Kasumi-1 (cell line): ENCODE measurements at regions not wholly inside any gene's neighbourhood (a gene's known extent, or its start where the extent isn't known, plus 50 kb on each side); places are given as distances from the start of the nearest gene placed in this dataset.
A peak's percentile ranks its signal among the peaks of the same experiment; 100 is the strongest.

Experiments used
- DNase-seq, 2 experiments: peaks; one replicate each; lab custom pipeline; 2025; lab: John Stamatoyannopoulos, UW

GRCh38 chr13:30031488-30031887, 181.1 kb upstream of the UBL3 start:
- DNase-seq, result no peak

- DNase-seq, result no peak
These were observed 179.8 kb upstream of the UBL3 start for GRCh38 chr13:30030141-30030750.

GRCh38 chr13:30027569-30028455, 177.4 kb upstream of the UBL3 start:
- peak in 1 of 2 experiments; percentile 25 for DNase-seq

- DNase-seq, result no peak
These were observed 176.5 kb upstream of the UBL3 start for GRCh38 chr13:30026909-30027308.

GRCh38 chr13:30026093-30026492, 175.7 kb upstream of the UBL3 start:
- DNase-seq, result no peak

- DNase-seq, result no peak
These were observed 174.9 kb upstream of the UBL3 start for GRCh38 chr13:30025351-30025750.

GRCh38 chr13:30024125-30024865, 173.9 kb upstream of the UBL3 start:
- DNase-seq, result no peak

GRCh38 chr13:30023196-30023895, 172.9 kb upstream of the UBL3 start:
- DNase-seq, result no peak

GRCh38 chr13:30022796-30023195, 172.4 kb upstream of the UBL3 start:
- DNase-seq, result no peak

- DNase-seq, result no peak
These were observed 171.8 kb upstream of the UBL3 start for GRCh38 chr13:30022256-30022655.

GRCh38 chr13:30021611-30022010, 171.2 kb upstream of the UBL3 start:
- no peak for DNase-seq

GRCh38 chr13:30020726-30021312, 170.4 kb upstream of the UBL3 start:
- no peak for DNase-seq

- DNase-seq, result no peak
These were observed 169.5 kb upstream of the UBL3 start for GRCh38 chr13:30019648-30020626.

- DNase-seq, result no peak
These were observed 167.5 kb upstream of the UBL3 start for GRCh38 chr13:30017880-30018279.

- DNase-seq, result no peak
These were observed 166.0 kb upstream of the UBL3 start for GRCh38 chr13:30016398-30016797.

- DNase-seq, result no peak
These were observed 159.0 kb upstream of the UBL3 start for GRCh38 chr13:30009411-30009810.

- DNase-seq, result peak in 1 of 2 experiments; percentile 16
These were observed 155.8 kb upstream of the UBL3 start for GRCh38 chr13:30006246-30006645.

- peak; percentile 49 to 54 for DNase-seq
These were observed 153.8 kb upstream of the UBL3 start for GRCh38 chr13:30004204-30004603.

GRCh38 chr13:30002577-30002976, 152.2 kb upstream of the UBL3 start:
- DNase-seq, result no peak

GRCh38 chr13:30000370-30000765, 150.0 kb upstream of the UBL3 start:
- DNase-seq, result no peak
